SH-SY5Y (cell line): ENCODE measurements at regions not wholly inside any gene's neighbourhood (a gene's known extent, or its start where the extent isn't known, plus 50 kb on each side); places are given as distances from the start of the nearest gene placed in this dataset.

Experiments
- GATA2 ChIP-seq: IDR thresholded peaks from 2 replicates; pipeline ENCODE4 v1.6.1; 2011; ENCODE audit warnings: mild to moderate bottlenecking, low read depth, low read length
- GATA3 ChIP-seq: IDR thresholded peaks from 2 replicates; pipeline ENCODE4 v1.6.1; 2011; ENCODE audit warnings: low read depth, mild to moderate bottlenecking, low read length, moderate library complexity

- TF ChIP-seq GATA3 (no peak), GATA2 (no peak)
These were observed 330.0 kb downstream of the DRD1 start for GRCh38 chr5:175113947-175114346.

- TF ChIP-seq GATA3 (no peak), GATA2 (no peak)
These were observed 334.8 kb downstream of the DRD1 start for GRCh38 chr5:175109058-175109755.

GRCh38 chr5:175107865-175108264 is 336.1 kb downstream of the DRD1 start:
- TF ChIP-seq GATA2 (no peak), GATA3 (no peak)

- TF ChIP-seq GATA2 (no peak), GATA3 (no peak)
These were observed 336.9 kb downstream of the DRD1 start for GRCh38 chr5:175107028-175107588.

- TF ChIP-seq GATA2: no peak
These were observed 339.3 kb downstream of the DRD1 start for GRCh38 chr5:175104677-175105076.

GRCh38 chr5:175103746-175104145 is 340.2 kb downstream of the DRD1 start:
- TF ChIP-seq GATA2: no peak
- TF ChIP-seq GATA3: no peak

GRCh38 chr5:175102717-175103116 is 341.3 kb downstream of the DRD1 start:
- TF ChIP-seq GATA2: no peak
- no peak for TF ChIP-seq GATA3

- no peak for TF ChIP-seq GATA2
- TF ChIP-seq GATA3: no peak
These were observed 345.7 kb downstream of the DRD1 start for GRCh38 chr5:175098301-175098700.

GRCh38 chr5:175096469-175097165 is 347.4 kb downstream of the DRD1 start:
- TF ChIP-seq GATA3 (no peak), GATA2 (no peak)

GRCh38 chr5:175094461-175094860 is 349.5 kb downstream of the DRD1 start:
- TF ChIP-seq GATA3 (no peak), GATA2 (no peak)

GRCh38 chr5:175092691-175093090 is 351.3 kb downstream of the DRD1 start:
- no peak for TF ChIP-seq GATA3
- TF ChIP-seq GATA2: no peak

GRCh38 chr5:175088963-175089362 is 355.0 kb downstream of the DRD1 start:
- no peak for TF ChIP-seq GATA2
- no peak for TF ChIP-seq GATA3

- TF ChIP-seq GATA2 (no peak), GATA3 (no peak)
These were observed 358.6 kb downstream of the MSX2 start for GRCh38 chr5:175082866-175083590.

- TF ChIP-seq GATA3: no peak
- TF ChIP-seq GATA2: no peak
These were observed 358.0 kb downstream of the MSX2 start for GRCh38 chr5:175082346-175082745.

- no peak for TF ChIP-seq GATA3
- no peak for TF ChIP-seq GATA2
These were observed 355.3 kb downstream of the MSX2 start for GRCh38 chr5:175079707-175080106.
